ENCODE measurements at regions not wholly inside any gene's neighbourhood (a gene's known extent, or its start where the extent isn't known, plus 50 kb on each side); places are given as distances from the start of the nearest gene placed in this dataset.
A peak's percentile ranks its signal among the peaks of the same experiment; 100 is the strongest.

DNA sequence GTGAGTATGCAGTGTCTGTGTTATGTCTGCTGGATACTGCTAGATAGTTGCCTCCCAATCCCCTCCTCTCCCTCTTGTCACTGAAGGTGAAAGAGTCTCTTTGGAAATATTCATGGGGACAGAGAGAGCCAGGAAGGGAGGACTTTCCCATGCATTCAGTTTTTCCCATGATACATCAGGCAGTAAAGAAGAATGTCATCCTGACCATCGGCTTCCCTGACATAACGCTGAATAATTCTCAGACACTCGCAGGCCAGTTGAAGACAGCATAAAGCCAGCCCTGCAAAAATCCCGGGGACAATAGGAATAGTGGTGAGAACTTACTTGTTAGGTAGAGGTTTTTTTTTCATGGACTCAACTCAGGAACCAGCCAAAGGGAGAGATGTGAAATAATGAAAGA, 58.1 kb downstream of the KLF4 start:
- H3K27ac ChIP-seq (ENCODE audit: low read depth) = no peak overlapping the region
- H3K4me1 ChIP-seq (ENCODE audit: insufficient read depth) = no peaks in the 10 kb centered on the region
- DNase-seq (ENCODE audit: extremely low spot score) = no peak
- H3K36me3 ChIP-seq (ENCODE audit: insufficient read depth) = no peaks in the 10 kb centered on the region
- WGBS = 94% methylated on average over 4 of the region's 4 CpGs
- H3K4me3 ChIP-seq (ENCODE audit: low read depth, low read length) = no peak overlapping the region

DNA sequence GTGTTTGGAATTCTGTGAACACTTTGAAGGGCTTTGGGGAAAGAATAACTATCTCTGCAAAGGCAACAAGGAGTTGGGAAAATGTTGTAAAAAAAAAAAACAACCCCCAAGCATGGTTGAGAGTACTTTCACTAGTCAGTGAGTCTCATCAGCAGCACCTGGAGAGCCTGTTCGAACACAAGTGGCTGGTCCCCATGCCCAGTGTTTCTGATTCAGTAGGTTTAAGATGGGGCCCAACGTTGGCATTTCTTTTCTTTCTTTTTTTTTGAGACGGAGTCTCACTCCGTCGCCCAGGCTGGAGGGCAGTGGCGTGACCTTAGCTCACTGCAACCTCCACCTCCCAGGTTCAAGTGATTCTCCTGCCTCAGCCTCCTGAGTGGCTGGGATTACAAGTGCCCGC, 59.5 kb downstream of the KLF4 start:
- H3K4me1 ChIP-seq (ENCODE audit: insufficient read depth) = no peaks in the 10 kb centered on the region
- DNase-seq (ENCODE audit: extremely low spot score) = no peak
- H3K36me3 ChIP-seq (ENCODE audit: insufficient read depth) = no peaks in the 10 kb centered on the region
- 94% methylated on average over 7 of the region's 7 CpGs for WGBS
- H3K4me3 ChIP-seq (ENCODE audit: low read depth, low read length) = no peak overlapping the region
- H3K27ac ChIP-seq (ENCODE audit: low read depth) = no peak overlapping the region

- DNase-seq (ENCODE audit: extremely low spot score) = no peak
- H3K4me1 ChIP-seq (ENCODE audit: insufficient read depth) = no peaks in the 10 kb centered on the region
- no peaks in the 10 kb centered on the region for H3K36me3 ChIP-seq (ENCODE audit: insufficient read depth)
- 97% methylated on average over 10 of the region's 10 CpGs for whole genome bisulfite sequencing
- H3K27ac ChIP-seq (ENCODE audit: low read depth) = no peak overlapping the region
- no peak overlapping the region for H3K4me3 ChIP-seq (ENCODE audit: low read depth, low read length)
Measured at GRCh38 chr9:107426126-107426525, 63.4 kb downstream of the KLF4 start.

- Histone ChIP-seq H3K4me3 (ENCODE audit: low read depth, low read length) (no peak overlapping the region), H3K36me3 (ENCODE audit: insufficient read depth) (no peaks in the 10 kb centered on the region), H3K4me1 (ENCODE audit: insufficient read depth) (no peaks in the 10 kb centered on the region), H3K27ac (ENCODE audit: low read depth) (peak overlapping the region; percentile 24)
- DNase-seq (ENCODE audit: extremely low spot score) = peak; percentile 26
- WGBS = 31% methylated on average over 47 of the region's 47 CpGs
Measured at GRCh38 chr9:107425101-107426025, 64.2 kb downstream of the KLF4 start.

DNA sequence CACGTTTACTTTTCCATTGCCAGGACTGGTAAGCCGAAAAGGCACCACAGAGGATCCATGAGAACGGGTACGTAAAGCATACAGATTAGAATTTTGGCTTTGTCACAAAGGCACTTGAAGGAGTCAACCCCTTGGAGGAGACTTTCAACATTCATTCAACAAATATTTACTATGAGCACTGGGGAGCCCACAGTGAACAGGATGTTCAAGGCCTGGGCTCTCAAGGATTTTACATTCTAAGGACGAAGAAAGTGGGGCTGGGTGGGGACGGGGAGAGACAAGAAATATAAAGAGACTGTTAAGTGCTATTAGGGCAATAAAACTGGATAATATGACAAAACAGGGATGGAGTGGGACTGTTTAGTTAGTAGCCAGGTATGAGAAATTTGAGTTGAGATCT, 66.0 kb downstream of the KLF4 start:
- no peak for DNase-seq (ENCODE audit: extremely low spot score)
- Histone ChIP-seq H3K4me1 (ENCODE audit: insufficient read depth) (no peaks in the 10 kb centered on the region), H3K4me3 (ENCODE audit: low read depth, low read length) (no peak overlapping the region), H3K36me3 (ENCODE audit: insufficient read depth) (no peaks in the 10 kb centered on the region), H3K27ac (ENCODE audit: low read depth) (no peak overlapping the region)
- 80% methylated on average over 6 of the region's 6 CpGs for WGBS

- 31% methylated on average over 9 of the region's 9 CpGs for WGBS
- DNase-seq (ENCODE audit: extremely low spot score) = no peak
- no peak overlapping the region for H3K4me3 ChIP-seq (ENCODE audit: low read depth, low read length)
- H3K27ac ChIP-seq (ENCODE audit: low read depth) = no peak overlapping the region
- H3K36me3 ChIP-seq (ENCODE audit: insufficient read depth) = no peaks in the 10 kb centered on the region
- H3K4me1 ChIP-seq (ENCODE audit: insufficient read depth) = no peaks in the 10 kb centered on the region
Measured at GRCh38 chr9:107422189-107423185, 67.1 kb downstream of the KLF4 start.

GRCh38 chr9:107410420-107410819, 79.1 kb downstream of the KLF4 start:
- no peak for DNase-seq (ENCODE audit: extremely low spot score)
- H3K4me1 ChIP-seq (ENCODE audit: insufficient read depth) = no peaks in the 10 kb centered on the region
- no peaks in the 10 kb centered on the region for H3K36me3 ChIP-seq (ENCODE audit: insufficient read depth)
- no peak overlapping the region for H3K27ac ChIP-seq (ENCODE audit: low read depth)
- 90% methylated on average over 3 of the region's 3 CpGs for WGBS
- H3K4me3 ChIP-seq (ENCODE audit: low read depth, low read length) = no peak overlapping the region

- H3K27ac ChIP-seq (ENCODE audit: low read depth) = no peak overlapping the region
- no peak overlapping the region for H3K4me3 ChIP-seq (ENCODE audit: low read depth, low read length)
- H3K4me1 ChIP-seq (ENCODE audit: insufficient read depth) = no peaks in the 10 kb centered on the region
- no peaks in the 10 kb centered on the region for H3K36me3 ChIP-seq (ENCODE audit: insufficient read depth)
- no peak for DNase-seq (ENCODE audit: extremely low spot score)
- 64% methylated on average over 13 of the region's 13 CpGs for WGBS
Measured at GRCh38 chr9:107409581-107410389, 79.8 kb downstream of the KLF4 start.

GRCh38 chr9:107407675-107408074, 81.9 kb downstream of the KLF4 start:
- Histone ChIP-seq H3K27ac (ENCODE audit: low read depth) (no peak overlapping the region), H3K4me3 (ENCODE audit: low read depth, low read length) (no peak overlapping the region), H3K36me3 (ENCODE audit: insufficient read depth) (no peaks in the 10 kb centered on the region), H3K4me1 (ENCODE audit: insufficient read depth) (no peaks in the 10 kb centered on the region)
- no peak for DNase-seq (ENCODE audit: extremely low spot score)
- WGBS = 56% methylated on average over 2 of the region's 2 CpGs

GRCh38 chr9:107405511-107405910, 84.1 kb downstream of the KLF4 start:
- Histone ChIP-seq H3K36me3 (ENCODE audit: insufficient read depth) (no peaks in the 10 kb centered on the region), H3K4me3 (ENCODE audit: low read depth, low read length) (no peak overlapping the region), H3K4me1 (ENCODE audit: insufficient read depth) (no peaks in the 10 kb centered on the region), H3K27ac (ENCODE audit: low read depth) (no peak overlapping the region)
- WGBS = 96% methylated on average over 6 of the region's 6 CpGs
- DNase-seq (ENCODE audit: extremely low spot score) = no peak

GRCh38 chr9:107404736-107405135, 84.8 kb downstream of the KLF4 start:
- Histone ChIP-seq H3K4me3 (ENCODE audit: low read depth, low read length) (no peak overlapping the region), H3K36me3 (ENCODE audit: insufficient read depth) (no peaks in the 10 kb centered on the region), H3K27ac (ENCODE audit: low read depth) (no peak overlapping the region), H3K4me1 (ENCODE audit: insufficient read depth) (no peaks in the 10 kb centered on the region)
- DNase-seq (ENCODE audit: extremely low spot score) = no peak
- WGBS = 79% methylated on average over 8 of the region's 8 CpGs

DNA sequence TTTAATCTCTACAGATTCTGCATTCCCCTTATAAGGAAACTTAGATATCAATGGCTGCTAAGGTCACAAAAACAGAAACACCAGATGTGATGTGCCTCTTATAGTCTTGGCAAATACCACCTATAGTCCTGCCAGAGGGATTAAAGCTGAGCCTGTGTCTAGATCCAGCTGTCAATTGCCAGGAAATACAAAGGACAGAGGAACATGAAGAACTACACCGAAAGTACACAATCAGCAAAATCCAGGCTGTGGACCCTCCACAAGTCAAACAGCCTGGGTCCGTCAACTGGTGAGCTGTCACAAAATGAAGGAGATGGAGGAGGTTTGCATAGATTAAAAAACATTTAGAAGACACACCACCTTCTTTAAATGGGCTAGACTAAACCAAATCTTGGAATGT, 85.4 kb downstream of the KLF4 start:
- H3K27ac ChIP-seq (ENCODE audit: low read depth) = no peak overlapping the region
- peak; percentile 26 for DNase-seq (ENCODE audit: extremely low spot score)
- 36% methylated on average over 2 of the region's 2 CpGs for WGBS

More for the DNA sequence above, 85.4 kb downstream of the KLF4 start:
- Histone ChIP-seq H3K4me1 (ENCODE audit: insufficient read depth) (no peaks in the 10 kb centered on the region), H3K4me3 (ENCODE audit: low read depth, low read length) (no peak overlapping the region), H3K36me3 (ENCODE audit: insufficient read depth) (no peaks in the 10 kb centered on the region)
